ENCODE measurements at regions not wholly inside any gene's neighbourhood (a gene's known extent, or its start where the extent isn't known, plus 50 kb on each side); places are given as distances from the start of the nearest gene placed in this dataset.
"Not testable (repeated sequence)": the region's sequence is repeated elsewhere in the genome, so short reads cannot be mapped to it uniquely, and the experiment has no call there.

DNA sequence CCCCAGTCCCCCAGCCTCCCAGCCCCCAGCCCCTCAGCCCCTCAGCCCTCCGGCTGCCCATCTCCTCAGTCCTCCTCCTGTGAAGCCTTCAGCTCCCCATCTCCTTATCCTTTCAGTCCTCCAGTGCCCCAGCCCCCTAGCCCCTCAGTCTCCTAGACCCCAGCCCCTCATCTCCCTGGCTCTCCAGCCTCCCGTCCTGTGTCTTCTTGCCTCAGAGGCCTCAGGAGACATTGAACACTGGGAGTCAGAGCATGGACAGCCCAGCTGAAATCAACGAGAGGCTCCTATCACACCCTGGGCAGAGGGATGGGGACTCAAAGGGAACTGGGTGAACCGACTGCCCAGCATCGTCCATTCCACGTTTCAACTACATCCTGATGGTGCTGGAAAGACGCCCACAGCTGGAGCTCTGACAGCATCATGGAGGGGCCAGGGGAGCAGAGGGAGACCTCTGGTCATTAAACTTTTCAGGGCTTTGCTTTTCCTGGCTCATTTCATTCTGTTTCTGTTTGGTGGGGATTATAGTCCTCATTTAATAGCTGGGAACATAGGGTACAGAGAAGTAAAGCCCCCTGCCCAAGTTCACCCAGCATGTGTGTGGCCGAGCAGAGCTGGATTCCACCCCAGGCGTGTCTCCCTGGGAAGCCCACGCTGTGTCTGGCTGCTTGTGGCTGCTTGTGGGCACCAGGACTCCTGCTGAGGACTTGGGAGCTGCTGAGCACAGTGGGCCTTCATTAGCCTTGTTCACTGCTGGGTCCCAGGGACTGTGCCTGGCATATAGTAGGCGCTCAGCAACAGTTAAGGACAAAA lies 396.7 kb downstream of the PTPRU start:
- no peak for DNase-seq (ENCODE audit: low spot score)

DNA sequence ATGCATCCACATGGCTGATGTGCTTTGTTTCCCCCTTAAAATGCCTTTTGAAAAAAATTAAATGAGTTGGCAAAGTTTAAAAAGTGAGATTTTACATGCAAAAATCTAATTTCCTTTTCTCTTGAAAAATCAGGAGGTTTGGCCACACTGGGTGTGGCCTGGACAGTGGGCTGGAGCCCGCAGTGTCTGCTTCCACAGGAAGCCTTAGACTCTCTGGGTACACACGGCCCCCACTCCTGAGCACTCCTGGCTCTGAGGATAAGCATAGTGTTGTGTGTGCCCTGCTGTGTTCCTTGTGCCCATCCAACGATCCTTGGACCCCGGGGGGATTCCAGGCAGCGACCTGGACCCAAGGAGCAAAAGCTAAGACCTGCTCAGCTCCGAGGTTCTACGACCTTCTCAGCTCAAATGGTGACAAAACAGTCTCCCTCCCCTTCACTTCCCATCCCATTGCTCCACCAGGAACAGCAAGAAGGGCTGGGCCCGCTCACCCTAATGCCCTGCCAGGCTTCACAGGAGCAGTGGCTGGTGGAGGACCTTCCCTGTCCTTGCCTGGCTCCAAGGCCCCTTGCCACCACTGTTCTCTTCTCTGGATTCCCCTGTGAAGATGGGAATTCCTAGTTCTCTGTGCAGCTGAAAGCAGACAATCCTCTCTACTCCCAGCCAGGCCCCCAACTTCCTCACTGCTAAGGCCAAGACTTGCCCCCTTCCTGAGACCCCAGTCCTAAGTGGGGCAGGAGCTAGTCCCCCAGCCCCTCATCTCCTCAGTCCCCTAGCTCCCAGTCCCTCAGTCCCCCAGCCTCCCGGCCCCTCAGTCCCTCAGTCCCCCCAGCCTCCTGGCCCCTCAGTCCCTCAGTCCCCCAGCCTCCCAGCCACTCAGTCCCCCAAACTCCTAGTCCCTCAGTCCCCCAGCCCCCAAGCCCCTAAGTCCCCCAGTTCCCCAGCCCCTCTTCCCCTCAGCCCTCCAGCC lies 395.8 kb downstream of the PTPRU start:
- DNase-seq (ENCODE audit: low spot score), result no peak

DNA sequence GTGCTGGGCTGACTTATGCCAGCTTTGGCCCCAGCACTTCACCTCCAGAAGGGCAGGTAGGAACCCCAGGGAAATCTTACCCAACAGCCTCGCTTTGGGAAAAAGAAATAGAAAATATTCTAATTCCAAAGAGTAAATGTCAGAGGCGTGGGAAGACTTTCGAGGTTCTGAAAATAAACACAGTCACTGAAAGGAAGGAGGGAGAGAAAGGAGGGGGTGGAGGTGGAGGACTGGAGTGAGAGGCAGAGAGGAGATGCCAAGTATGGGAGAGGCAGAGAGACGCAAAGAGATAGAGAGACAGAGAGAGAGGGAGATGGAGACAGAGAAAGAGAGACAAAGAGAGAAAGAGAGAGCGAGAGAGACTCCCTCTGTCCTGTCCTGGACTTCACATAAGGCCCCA lies 395.0 kb downstream of the PTPRU start:
- DNase-seq (ENCODE audit: low spot score), result no peak

DNA sequence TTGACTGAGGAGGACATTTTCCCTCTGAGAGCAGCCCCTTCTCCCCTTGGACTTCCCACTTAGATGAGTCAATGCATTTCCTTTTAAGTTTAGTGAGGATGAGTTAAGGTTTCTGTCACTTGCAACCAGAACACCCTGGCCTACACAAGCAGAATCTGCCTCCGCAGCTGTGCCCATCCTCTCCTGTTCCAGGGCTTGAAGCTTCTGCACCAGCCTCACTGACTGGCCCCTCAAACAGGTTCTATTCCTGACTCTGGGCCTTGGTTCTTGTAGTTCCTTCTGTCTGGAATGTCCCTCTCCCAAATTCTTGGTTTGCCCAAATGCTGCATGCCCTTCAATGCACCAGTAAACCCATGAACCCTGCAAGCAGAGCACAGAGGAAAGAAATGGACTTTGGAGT lies 394.4 kb downstream of the PTPRU start:
- no peak for DNase-seq (ENCODE audit: low spot score)

DNA sequence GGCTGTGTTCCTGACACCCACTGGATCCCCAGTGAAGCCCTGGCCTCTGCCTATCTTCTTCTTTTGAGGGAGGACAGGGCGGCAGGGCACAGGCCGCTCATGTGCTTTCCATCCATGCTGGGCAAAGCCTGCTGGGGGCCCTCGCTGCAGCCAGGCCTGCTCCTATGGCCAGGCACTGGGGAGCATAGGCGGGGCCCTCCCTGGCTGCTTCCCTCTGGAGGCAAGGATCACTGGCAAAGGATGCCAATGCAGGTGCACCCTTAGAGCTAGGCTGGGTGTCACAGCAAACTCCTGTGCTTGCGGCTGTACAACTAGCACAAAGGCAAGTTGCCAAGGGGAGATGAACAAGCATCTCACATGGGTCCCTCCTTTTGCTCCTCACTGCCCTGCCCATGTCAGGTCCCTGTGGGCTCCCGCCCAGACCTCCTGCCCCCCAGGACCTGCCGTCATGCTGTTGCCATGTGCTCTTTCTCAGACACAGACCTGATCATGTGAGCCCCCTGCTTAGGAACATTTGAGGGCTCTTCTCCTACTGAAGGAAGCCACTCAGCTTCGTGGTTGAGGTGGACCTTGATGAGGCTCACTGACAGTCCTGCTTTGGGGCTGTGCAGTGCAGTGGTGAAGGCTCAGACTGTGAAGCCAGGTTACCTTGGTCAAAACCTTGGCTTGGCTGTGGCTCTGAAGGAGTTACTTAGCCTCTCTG lies 393.6 kb downstream of the PTPRU start:
- DNase-seq (ENCODE audit: low spot score), result no peak

DNA sequence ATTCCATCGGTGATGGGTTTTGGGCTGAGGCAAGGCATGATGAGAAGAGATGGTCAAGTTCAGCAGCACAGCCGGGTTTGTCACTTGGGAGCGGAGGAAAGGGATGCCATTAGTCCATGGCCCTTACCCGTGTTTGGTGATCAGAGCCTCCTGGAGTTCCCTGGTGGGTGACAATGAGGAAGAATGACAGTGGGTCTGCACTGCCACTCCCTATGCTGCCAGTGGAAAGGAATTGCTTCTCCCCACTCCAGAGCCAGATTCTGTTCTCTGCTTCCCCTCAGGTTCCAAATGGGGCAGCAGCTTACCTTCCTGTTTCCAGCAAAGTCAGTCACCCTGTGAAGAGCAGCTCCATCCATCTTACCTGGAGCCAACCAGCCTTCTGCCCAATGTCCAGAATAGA lies 393.1 kb downstream of the PTPRU start:
- no peak for DNase-seq (ENCODE audit: low spot score)

DNA sequence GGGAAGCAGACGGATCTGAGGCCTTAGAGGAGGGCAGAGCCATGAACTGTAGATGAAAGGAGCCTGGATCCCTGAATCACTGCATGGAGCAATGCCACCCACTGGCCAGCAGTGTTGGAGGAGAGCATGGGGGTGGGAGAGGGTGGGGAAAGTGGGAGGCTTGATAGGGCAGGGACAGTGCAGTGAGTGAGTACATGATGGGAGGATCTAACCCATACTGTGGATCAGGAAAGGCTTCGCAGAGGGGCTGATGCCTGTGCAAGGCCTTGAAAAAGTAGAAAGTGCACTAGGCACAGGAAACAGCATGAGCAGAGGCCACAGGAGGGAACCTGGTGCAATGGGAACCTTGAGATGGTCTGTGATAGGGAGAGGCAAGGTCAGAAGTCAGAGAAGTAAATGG lies 391.9 kb downstream of the PTPRU start:
- DNase-seq (ENCODE audit: low spot score), result no peak

DNA sequence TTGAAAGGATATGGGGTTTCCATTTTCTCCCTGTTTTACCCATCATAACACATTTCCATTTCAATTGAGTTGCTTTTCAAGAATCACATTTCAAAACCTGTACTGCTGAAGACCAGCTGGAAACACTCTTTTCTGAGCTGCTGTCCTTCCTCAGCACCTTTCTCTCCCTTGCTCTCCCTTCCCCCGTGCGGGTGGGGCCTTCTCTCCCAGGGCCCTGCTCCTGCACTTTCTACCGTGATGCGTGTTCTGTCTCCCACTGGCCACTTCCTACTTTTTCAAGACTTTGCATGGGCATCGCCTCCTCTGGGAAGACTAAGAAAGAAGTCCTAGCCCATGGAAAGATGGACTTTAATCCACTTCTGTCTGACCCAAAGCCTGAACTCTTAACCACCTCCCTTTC lies 390.4 kb downstream of the PTPRU start:
- no peak for DNase-seq (ENCODE audit: low spot score)

DNA sequence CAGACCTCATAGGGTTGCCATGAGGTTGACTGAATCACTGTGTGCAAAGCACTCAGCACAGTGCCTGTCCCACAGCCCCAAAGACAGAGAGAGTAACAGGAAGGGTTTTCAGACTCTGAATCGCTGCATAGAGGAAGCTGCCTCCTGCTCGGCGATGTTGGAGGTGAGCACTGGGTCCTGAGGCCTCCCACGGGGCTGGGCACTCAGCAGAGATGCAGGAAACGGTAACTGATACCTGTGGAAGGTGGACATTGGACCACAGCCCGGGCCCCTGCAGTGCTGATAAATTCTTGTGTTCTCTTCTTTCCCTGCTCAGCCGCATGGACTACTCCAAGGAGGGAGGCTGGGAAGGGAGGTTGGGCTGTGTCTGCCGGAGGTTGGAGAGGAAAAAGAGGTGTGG lies 389.7 kb downstream of the PTPRU start:
- no peak for DNase-seq (ENCODE audit: low spot score)

DNA sequence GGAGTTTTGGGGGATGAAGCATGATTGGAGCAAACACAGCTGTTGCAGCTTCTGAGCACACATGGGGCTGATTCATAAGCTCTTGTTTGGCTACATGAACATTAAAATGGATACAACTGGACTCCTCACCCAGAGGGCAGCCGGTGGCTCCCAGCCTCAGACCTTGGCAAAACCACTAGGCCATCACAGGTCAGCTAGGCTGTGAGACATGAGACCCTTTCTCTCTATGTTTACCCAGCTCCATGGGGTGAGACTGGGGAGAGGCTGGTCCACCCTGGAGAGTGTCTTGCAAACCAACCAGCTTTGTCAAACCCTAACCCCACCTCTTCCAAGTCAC lies 388.7 kb downstream of the PTPRU start:
- no peak for DNase-seq (ENCODE audit: low spot score)

DNA sequence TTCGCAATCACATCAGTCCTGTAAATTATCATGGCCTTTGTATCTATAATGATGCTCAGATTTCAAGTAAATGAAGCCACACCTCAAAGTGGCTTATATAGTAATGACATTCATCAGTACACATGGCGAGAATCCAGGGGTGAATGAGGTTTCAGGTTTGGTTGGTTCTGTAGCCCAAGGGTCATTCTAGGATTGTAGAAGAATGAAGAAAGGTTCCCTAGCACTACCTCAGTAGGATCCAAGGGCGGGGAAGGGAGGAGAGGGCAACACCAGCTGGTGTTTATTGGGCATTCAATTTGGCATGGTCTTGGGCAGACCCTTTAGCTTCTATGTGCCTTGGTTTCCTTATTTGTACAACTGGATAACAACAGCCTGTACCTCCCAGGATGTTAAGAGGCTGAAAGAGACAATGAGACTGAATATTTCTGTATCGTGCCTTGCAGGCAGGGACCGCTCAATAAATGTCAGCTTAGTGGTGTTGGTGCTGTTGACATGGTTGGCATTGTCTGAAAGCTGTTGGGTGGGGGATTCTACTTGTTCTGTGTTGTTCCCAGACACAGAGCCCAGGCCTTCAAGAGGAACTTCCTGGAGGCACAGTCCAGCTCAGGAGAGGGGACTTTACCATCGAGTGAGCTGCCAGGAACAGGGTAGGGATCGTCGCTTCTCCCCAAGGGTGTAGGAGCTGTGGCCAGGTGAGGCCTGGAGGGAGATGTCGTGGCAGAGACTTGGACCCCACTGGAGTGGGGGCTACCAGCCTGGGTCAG lies 388.2 kb downstream of the PTPRU start:
- no peak for DNase-seq (ENCODE audit: low spot score)

DNA sequence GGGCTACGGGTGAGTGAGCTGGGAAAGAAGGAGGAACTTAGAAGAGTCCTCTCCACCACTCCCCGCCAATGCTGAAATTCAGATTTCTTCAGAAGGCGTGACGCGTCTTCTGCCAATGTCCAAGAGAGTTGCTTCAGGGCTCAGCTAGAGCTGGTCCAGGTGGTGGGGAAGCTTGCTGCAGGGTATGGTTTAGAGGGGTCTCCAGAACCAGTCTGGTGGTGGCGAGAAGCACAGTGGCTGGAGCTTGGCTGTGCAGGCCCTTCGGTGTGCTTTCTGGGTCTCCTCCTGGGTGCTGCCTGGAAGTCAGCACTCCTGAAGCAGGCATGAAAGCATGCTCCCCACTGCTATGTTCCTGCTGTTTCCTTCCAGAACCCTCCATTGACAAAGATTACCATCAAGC lies 387.2 kb downstream of the PTPRU start:
- no peak for DNase-seq (ENCODE audit: low spot score)

DNA sequence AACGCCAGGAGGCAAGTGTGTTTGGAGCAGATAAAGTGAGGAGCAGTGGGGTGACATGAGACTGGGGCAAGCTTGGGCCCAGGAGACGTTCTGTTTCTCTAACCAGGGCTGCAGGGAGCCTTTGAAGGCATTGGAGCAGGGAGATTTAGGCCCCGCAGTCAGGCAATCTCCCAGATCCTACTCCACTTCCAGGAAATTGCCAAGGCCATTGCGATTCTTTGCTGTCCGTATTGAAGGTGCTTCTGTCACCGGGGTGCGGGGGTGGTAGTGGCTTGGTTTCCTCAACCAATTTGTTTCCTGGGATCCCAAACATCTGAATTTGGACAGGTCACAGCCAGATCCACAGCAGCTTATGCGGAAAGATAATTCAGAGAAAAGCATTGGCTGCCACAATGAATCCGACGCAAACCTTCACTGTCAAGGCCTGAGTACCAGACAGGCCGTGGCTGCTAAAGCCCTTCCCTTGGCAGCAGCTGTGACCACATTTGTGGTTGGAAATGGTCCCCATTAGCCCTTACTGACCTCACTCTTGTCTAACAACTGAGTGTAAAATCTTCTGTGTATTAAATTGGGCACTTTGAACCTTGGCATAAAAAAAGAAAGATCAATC lies 385.6 kb downstream of the PTPRU start:
- no peak for DNase-seq (ENCODE audit: low spot score)

DNA sequence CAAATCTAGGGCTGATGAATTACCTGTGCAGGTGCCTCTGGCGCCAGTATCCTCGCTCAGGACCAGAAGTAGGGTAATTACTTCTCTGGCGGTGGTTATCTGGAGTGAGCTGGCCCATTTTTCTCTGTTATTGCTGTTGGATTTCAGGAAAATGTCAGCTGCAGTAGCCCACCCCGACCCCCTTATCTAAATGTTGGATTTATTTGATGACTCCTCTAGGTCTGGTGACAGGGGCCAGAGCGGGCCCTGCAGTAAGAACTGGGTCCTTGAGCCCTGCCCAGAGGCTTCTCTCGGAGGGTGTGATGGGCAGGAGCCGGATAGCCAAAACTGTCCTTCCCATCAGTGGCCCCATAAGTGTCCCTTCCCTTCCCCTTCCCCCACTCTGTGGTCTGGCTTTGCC lies 384.3 kb downstream of the PTPRU start:
- no peak for DNase-seq (ENCODE audit: low spot score)

DNA sequence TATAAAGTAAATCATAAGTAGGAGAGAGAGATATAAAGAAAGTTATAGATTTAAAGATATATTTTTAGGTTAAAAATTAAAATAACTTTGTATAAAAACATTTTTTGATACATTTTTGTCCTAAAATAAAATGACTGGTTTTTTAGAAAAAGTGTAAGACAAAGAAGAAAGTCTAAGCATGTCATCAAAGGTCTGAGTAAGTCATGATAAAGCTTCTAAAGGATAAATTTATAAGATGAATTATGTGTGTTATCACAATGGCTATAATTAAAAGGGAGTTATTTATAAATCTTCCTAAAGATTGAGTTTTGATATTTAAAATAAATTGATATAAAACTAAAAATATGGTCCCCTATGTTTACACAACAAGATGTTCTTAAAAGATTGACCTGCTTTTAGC lies 370.9 kb downstream of the PTPRU start:
- DNase-seq (ENCODE audit: low spot score), result no peak

DNA sequence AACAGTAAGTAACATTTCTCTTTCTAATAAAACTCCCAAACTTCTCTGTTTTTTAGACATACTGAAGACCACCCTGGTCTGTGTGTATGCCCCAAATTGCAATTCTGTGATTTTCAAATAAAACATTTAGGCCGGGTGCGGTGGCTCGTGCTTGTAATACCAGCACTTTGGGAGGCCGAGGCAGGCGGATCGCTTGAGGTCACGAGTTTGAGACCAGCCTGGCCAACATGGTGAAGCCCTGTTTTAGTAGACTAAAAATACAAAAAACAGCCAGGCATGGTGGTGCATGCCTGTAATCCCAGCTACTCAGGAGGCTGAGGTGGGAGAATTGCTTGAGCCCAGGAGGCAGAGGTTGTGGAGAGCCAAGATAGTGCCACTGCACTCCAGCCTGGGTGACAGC lies 368.5 kb downstream of the PTPRU start:
- not testable (repeated sequence) for DNase-seq (ENCODE audit: low spot score)

DNA sequence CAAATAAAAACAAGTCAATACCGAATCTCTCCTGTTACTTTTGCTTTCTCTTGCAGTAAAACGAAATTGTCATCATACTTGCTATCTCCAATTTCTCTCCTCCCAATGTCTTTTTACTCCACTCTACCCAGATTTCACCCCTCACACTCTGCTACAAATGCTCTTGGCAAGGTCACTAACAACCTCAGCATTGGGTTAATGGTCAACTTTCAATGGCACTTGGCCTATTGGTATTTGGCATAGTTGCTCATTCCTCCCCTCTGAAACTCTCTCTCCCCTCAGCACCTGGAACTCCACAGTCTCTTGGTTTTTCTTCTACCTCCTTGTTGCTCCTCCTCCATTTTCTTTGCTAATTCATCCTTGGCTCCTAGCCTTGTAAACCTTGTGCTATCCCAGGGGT lies 367.3 kb downstream of the PTPRU start:
- DNase-seq (ENCODE audit: low spot score), result no peak

DNA sequence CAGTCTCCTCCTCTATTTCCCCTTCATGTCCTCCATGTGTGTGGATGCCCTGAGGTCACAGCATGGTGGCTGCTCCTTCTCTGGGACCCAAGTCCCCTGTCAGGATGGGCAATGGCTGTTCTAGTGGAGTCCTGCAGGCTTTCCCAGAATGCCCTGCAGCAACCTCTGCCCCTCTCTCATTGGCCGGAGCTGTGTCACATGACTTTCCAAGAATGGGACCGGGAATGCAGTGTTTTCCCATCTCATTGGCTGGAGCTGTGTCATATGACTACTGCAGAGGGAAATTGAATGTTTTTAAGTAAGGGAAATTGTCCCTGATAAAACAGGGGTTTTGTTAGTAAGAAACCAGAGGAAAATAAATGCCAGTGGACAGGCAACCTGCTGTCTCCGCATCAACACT lies 365.9 kb downstream of the PTPRU start:
- no peak for DNase-seq (ENCODE audit: low spot score)

DNA sequence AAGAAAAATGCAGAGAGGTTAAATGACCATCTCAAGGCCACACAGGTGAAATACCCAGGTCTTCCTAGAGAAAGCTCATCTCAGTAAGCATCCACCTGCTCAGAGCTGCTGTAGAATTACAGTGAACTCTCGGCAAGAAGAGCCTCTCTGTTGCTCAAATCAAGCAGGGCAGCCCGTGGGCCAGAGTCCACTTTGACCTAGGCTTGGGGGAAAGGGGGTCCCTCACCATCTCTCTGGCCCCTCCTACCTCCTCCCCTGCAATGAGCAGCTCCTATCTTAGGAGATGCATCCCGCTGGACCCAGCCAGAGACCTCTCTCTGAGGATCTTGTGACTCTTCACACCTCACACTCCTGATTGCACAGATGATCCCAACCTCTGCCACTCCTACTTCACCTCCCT lies 364.7 kb downstream of the PTPRU start:
- DNase-seq (ENCODE audit: low spot score), result no peak

DNA sequence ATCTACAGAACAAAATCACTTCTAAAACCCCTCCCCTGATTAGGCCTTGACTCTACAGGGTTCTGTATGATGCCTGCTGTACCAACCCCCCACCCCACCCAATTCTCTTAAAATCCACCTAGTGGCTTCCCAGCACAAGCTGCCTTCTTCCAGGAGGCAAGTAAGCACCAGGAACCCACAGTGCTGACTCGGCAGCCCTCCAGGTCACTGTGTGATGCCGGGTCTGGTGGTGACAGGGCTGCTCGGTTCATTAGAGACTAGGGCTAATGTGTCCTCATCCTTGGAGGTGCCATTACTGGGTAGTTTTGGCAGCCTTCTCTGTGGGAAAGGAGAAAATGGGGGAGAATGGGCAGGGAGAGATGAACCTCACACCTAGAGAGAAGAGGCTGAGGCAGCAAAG lies 363.5 kb downstream of the PTPRU start:
- no peak for DNase-seq (ENCODE audit: low spot score)

DNA sequence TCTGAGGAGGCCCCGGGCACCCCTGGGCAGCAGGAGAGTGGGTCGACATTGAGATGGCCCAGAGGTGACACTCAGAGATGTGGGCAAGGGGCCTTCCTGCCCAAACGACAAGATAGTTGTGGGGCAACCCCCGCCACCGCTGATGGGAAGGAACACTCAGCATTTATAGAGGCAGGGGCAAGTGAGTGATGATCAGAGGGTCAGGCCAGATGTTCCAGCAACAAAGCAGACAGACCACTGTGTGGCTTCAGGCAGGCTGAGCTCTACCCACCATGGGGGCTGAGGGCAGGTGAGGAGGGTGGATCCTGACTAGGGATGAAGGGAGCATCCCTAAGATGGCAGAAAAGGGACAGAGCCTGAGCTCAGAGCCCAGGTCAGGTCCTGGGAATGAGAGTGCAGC lies 362.7 kb downstream of the PTPRU start:
- no peak for DNase-seq (ENCODE audit: low spot score)

All from H4 (cell line).